ENCODE measurements at regions not wholly inside any gene's neighbourhood (a gene's known extent, or its start where the extent isn't known, plus 50 kb on each side); places are given as distances from the start of the nearest gene placed in this dataset.

DNA sequence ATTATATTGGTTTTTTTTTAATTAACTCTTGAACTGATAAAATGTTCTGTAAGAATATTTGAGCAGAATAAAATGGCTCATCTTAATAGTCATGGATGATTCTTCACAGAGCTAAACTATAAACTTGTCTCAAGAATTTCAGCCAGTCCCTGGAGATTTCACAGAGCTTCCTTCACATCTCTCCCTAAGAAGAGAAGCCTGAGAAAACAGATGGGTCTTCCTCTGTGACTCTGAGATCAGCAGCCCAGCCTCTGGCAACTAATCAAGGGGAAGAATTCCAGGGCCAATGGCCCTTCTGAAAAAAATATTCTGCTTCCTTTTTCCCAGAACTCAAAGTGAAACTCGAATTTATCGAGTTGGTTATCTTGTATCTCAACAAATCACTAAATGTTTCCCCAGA is 122.2 kb upstream of the ITGA1 start:
- H3K27ac ChIP-seq = no peak overlapping the region
- no peak for TF ChIP-seq ZFX (IDR thresholded peaks at IDR 0.05)
- TF ChIP-seq, protein P1, sequence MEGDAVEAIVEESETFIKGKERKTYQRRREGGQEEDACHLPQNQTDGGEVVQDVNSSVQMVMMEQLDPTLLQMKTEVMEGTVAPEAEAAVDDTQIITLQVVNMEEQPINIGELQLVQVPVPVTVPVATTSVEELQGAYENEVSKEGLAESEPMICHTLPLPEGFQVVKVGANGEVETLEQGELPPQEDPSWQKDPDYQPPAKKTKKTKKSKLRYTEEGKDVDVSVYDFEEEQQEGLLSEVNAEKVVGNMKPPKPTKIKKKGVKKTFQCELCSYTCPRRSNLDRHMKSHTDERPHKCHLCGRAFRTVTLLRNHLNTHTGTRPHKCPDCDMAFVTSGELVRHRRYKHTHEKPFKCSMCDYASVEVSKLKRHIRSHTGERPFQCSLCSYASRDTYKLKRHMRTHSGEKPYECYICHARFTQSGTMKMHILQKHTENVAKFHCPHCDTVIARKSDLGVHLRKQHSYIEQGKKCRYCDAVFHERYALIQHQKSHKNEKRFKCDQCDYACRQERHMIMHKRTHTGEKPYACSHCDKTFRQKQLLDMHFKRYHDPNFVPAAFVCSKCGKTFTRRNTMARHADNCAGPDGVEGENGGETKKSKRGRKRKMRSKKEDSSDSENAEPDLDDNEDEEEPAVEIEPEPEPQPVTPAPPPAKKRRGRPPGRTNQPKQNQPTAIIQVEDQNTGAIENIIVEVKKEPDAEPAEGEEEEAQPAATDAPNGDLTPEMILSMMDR (conservative IDR thresholded peaks at IDR 0.05) = no peak

- no peak for TF ChIP-seq ZFX (IDR thresholded peaks at IDR 0.05)
- TF ChIP-seq, protein P1 (conservative IDR thresholded peaks at IDR 0.05) = no peak
- H3K27ac ChIP-seq = no peak overlapping the region
Measured at GRCh38 chr5:52668139-52668538, 119.6 kb upstream of the ITGA1 start.

DNA sequence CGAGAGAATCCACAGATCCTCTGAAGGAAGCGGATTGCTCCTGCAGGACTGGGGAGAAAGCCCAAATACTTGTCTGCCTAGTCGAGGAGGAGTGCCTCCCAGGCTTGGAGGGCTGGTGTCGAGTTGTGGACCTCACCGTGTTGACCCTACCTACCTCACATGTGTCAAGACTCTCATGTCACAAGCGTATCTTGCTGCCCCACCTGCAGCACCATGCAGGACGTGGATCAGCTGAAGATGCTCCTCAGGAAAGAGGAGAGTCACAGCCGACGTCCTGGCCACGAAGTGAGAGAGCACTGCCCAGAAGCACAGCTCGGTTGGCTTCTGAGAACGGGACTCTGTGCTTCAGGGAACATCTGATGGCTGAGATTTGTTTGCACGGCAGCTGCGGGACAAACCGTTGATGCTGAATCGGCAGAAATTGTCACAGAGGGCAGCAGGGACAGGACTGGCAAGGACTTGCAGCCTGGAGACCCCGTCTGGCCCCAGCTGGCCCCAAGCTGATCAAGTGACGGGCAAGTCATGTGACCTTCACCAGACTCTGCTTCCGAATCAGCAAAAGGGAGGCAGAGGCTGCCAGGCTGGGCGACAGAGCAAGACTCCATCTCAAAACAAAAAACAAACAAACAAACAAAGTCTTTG is 119.1 kb upstream of the ITGA1 start:
- TF ChIP-seq, protein P1 (conservative IDR thresholded peaks at IDR 0.05) = no peak
- TF ChIP-seq ZFX (IDR thresholded peaks at IDR 0.05) = no peak
- no peak overlapping the region for H3K27ac ChIP-seq

DNA sequence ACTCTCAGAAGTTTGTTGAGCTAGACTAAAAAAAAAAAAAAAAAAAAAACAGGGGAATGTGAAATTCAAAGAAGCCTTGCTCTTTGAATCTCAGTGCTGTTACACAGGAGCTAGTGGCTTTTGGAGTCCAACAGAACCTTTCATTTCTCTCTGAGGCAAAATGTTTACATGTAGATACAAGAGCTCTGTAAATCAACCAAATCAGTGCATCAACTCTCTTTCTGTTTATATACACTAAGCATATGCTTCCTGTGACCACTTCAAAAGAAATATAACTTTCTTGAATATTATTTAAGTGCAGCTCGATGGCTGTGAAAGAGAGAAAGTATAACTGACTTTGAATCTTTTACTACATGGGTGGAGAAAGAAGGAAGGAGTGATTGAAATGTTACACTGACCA is 115.3 kb upstream of the ITGA1 start:
- TF ChIP-seq ZFX (IDR thresholded peaks at IDR 0.05) = no peak
- TF ChIP-seq, protein P1 (conservative IDR thresholded peaks at IDR 0.05) = no peak
- H3K27ac ChIP-seq = no peak overlapping the region

DNA sequence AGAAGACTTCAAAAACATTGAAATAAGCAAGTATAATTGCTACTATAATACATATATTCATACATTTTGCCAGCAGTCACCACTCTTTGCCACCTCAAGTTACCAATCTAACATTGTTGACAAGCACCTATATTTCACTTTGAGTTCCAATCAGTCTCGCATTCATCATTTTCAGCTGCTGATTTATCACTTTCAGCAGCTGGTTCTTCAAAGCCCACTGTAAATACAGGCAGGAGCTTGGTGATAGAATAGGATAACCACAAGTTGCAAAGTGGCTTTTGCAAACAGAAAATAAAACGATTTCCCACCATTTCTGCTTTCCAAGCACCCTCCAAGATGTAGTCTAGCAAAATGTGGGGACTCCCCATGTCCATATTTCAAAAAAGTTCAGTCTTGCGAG is 114.2 kb upstream of the ITGA1 start:
- H3K27ac ChIP-seq = no peak overlapping the region
- no peak for TF ChIP-seq ZFX (IDR thresholded peaks at IDR 0.05)

GRCh38 chr5:52674815-52675545 is 112.7 kb upstream of the ITGA1 start:
- H3K27ac ChIP-seq = no peak overlapping the region
- TF ChIP-seq ZFX (IDR thresholded peaks at IDR 0.05) = no peak
- TF ChIP-seq, protein P1 (conservative IDR thresholded peaks at IDR 0.05) = no peak

DNA sequence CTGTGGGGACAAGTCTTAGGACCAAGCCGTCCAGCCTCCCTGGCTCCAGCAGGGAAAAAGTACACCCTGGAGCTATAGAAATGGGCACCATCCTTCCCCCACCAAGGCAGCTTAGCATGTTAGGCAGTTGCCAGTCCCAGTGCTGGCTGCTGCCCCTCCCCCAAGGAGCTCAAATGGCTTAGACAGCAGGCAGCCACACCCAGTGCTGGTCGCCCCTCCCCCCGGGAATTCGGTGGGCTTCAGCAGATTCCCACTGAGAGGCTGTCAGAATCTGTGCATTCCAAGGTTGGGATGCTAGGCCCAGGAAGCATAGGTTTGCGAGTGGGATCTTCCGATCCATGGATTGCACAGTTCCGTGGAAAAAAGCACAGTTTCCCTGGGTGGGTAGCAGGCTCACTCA is 105.2 kb upstream of the ITGA1 start:
- H3K27ac ChIP-seq = no peak overlapping the region
- TF ChIP-seq, protein P1 (conservative IDR thresholded peaks at IDR 0.05) = no peak

DNA sequence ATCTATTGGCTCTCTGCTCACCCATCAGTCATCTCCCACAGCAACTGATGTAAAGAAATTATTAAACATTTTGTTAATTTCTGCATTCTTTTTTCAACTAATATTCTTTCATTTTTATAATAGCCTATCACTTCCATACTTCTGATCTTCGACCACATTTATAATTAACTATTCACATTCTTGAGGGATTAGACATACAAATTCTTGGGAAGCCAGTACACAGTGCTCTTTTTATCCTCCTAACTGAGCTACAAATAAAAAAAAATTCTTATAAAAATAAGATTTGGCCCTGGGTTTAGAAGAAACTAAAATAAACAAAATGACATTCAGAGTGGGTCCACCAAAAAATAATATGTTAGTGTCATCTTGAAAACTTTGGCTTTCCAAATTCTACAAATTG is 103.7 kb upstream of the ITGA1 start:
- TF ChIP-seq, protein P1 (conservative IDR thresholded peaks at IDR 0.05) = no peak
- TF ChIP-seq ZFX (IDR thresholded peaks at IDR 0.05) = no peak
- H3K27ac ChIP-seq = no peak overlapping the region

Data from C4-2B (cell line).